ENCODE measurements at regions not wholly inside any gene's neighbourhood (a gene's known extent, or its start where the extent isn't known, plus 50 kb on each side); places are given as distances from the start of the nearest gene placed in this dataset.
A peak's percentile ranks its signal among the peaks of the same experiment; 100 is the strongest.

GRCh38 chr20:6588296-6588695, 179.2 kb upstream of the BMP2 start (continued):
- no peak for TF ChIP-seq ZBTB33 (IDR thresholded peaks at IDR 0.05)

GRCh38 chr20:6583134-6583738, 184.2 kb upstream of the BMP2 start:
- H3K9me3 ChIP-seq (ENCODE audit: control insufficient read depth in 4 of 4, low read length in 3 of 4), result no peaks in the 10 kb centered on the region
- no peak overlapping the region for H3K27ac ChIP-seq (ENCODE audit: low read depth in 1 of 2, low read length in 2 of 2)
- H3K27me3 ChIP-seq (ENCODE audit: control insufficient read depth in 4 of 4, insufficient read depth in 4 of 4, low read length in 3 of 4), result no peaks in the 10 kb centered on the region
- peak; percentile 43 for DNase-seq (ENCODE audit: low spot score)
- 44% methylated on average over 6 of the region's 6 CpGs for WGBS
- H3K4me1 ChIP-seq (ENCODE audit: control insufficient read depth in 4 of 4, insufficient read depth in 4 of 4, low read length in 3 of 4), result peaks cover 0 to 2% (median 0%) of the 10 kb centered on the region in 4 donors
- no peaks in the 10 kb centered on the region for H3K36me3 ChIP-seq (ENCODE audit: control insufficient read depth in 4 of 4, insufficient read depth in 3 of 4, low read depth in 1 of 4, low read length in 3 of 4)
- no peak overlapping the region for H3K9ac ChIP-seq (ENCODE audit: low read depth in 1 of 2, low read length in 2 of 2)
- peak; percentile 35 for TF ChIP-seq SP1 (IDR thresholded peaks at IDR 0.05)
- no peak for TF ChIP-seq ZBTB33 (IDR thresholded peaks at IDR 0.05)
- TF ChIP-seq CTCF (IDR thresholded peaks at IDR 0.05; ENCODE audit: low read depth, low read length, missing input control), result peak; percentile 93
- TF ChIP-seq HNF4G (IDR thresholded peaks at IDR 0.05), result peak; percentile 10
- no peak for TF ChIP-seq FOXA2 (IDR thresholded peaks at IDR 0.05)
- peak; percentile 96 to 97 for TF ChIP-seq RAD21 (IDR thresholded peaks at IDR 0.05)
- no peak for TF ChIP-seq ATF3 (IDR thresholded peaks at IDR 0.05)
- peak; percentile 53 to 69 for TF ChIP-seq HNF4A (conservative IDR thresholded peaks at IDR 0.05)
- peak; percentile 67 for TF ChIP-seq NR2F2 (IDR thresholded peaks at IDR 0.05)
- no peak for TF ChIP-seq MAX (IDR thresholded peaks at IDR 0.05)
- TF ChIP-seq FOXA1 (IDR thresholded peaks at IDR 0.05), result no peak
- TF ChIP-seq JUND (IDR thresholded peaks at IDR 0.05), result no peak
- TF ChIP-seq GABPA (IDR thresholded peaks at IDR 0.05 in 1 of 2, conservative IDR thresholded peaks at IDR 0.05 in 1 of 2), result no peak
- TF ChIP-seq RXRA (IDR thresholded peaks at IDR 0.05), result peak; percentile 4 to 53
- TF ChIP-seq TAF1 (conservative IDR thresholded peaks at IDR 0.05), result no peak
- no peak for TF ChIP-seq YY1 (IDR thresholded peaks at IDR 0.05)
- TF ChIP-seq REST (IDR thresholded peaks at IDR 0.05), result no peak
- no peak for TF ChIP-seq EGR1 (IDR thresholded peaks at IDR 0.05; ENCODE audit: low read depth in 2 of 2)
- H3K4me3 ChIP-seq (ENCODE audit: low read depth in 1 of 3, low read length in 3 of 3), result no peak overlapping the region
